ENCODE measurements at regions not wholly inside any gene's neighbourhood (a gene's known extent, or its start where the extent isn't known, plus 50 kb on each side); places are given as distances from the start of the nearest gene placed in this dataset.

DNA sequence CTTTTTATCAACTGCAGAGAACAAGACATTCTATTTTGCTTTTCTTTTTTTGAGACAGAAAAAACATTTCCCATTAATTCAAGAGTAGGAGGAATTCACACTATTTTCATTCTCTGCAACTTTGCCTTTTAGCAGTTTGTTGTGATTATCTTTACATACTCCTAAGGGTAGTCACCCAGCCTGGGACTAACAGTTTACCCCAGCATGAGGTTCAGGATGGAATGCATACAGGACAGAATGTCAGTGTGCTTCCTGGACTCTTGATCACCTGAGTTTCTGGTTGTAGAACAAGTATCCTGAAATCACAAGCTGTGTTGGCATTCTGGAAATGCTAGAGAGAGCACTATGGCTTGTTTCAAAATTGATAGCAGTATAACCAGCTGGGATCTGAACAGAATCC lies 368.1 kb downstream of the KIF4B start:
- POLR2A ChIA-PET: no interaction called here
- DNase-seq (no peak), ATAC-seq (no peak)
- Mint-ChIP-seq H3K36me3 (ENCODE audit: low read depth) (no peaks in the 10 kb centered on the region), H3K4me1 (ENCODE audit: low read depth) (no peaks in the 10 kb centered on the region), H3K4me3 (no peak overlapping the region), H3K9me3 (no peaks in the 10 kb centered on the region), H3K27ac (no peak overlapping the region), H3K27me3 (no peaks in the 10 kb centered on the region)
- intact Hi-C loops (cut with micrococcal nuclease): no loop called here
- no peak for TF ChIP-seq CTCF (IDR thresholded peaks at IDR 0.05)
- CTCF ChIA-PET: no interaction called here

GRCh38 chr5:155389498-155389897 lies 375.9 kb downstream of the KIF4B start:
- POLR2A ChIA-PET: no interaction called here
- Mint-ChIP-seq H3K36me3 (ENCODE audit: low read depth) (no peaks in the 10 kb centered on the region), H3K4me1 (ENCODE audit: low read depth) (no peaks in the 10 kb centered on the region), H3K27ac (no peak overlapping the region), H3K27me3 (no peaks in the 10 kb centered on the region), H3K9me3 (no peaks in the 10 kb centered on the region), H3K4me3 (no peak overlapping the region)
- DNase-seq (no peak), ATAC-seq (no peak)
- intact Hi-C loops (cut with micrococcal nuclease): no loop called here
- CTCF ChIA-PET: no interaction called here
- TF ChIP-seq CTCF (IDR thresholded peaks at IDR 0.05): no peak

DNA sequence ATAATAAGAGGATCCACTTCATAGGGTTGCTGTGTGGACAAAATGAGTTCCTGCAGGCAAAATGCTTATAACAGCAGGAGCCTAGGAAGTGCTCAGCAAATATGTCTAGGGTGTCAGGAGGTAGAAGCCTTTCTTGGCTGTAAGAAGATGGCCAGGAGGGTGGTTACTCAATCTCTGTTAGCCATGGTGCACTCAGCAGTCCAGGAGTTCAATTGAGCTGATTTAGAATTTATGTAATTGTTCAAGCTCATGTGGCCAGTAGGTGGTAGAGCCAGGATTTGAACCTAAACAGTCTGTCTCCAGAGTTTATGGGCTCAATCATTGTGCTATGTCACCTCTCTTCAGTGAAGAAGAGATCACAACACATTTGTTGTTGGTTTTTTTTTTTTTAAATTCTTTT lies 381.2 kb downstream of the KIF4B start:
- ChIA-PET CTCF (no interaction called here), POLR2A (no interaction called here)
- Mint-ChIP-seq H3K4me1 (ENCODE audit: low read depth) (no peaks in the 10 kb centered on the region), H3K27me3 (no peaks in the 10 kb centered on the region), H3K27ac (no peak overlapping the region), H3K9me3 (no peaks in the 10 kb centered on the region), H3K36me3 (ENCODE audit: low read depth) (no peaks in the 10 kb centered on the region), H3K4me3 (no peak overlapping the region)
- no peak for ATAC-seq
- DNase-seq: no peak
- intact Hi-C loops (cut with micrococcal nuclease): no loop called here
- no peak for TF ChIP-seq CTCF (IDR thresholded peaks at IDR 0.05)

GRCh38 chr5:155402927-155403640 lies 389.5 kb downstream of the KIF4B start:
- POLR2A ChIA-PET: no interaction called here
- peaks cover 15% of the 10 kb centered on the region for H3K9me3 Mint-ChIP-seq
- H3K27ac Mint-ChIP-seq: no peak overlapping the region
- intact Hi-C loops (cut with micrococcal nuclease): no loop called here
- ATAC-seq: no peak
- no peak for DNase-seq
- H3K27me3 Mint-ChIP-seq: no peaks in the 10 kb centered on the region
- H3K36me3 Mint-ChIP-seq (ENCODE audit: low read depth): no peaks in the 10 kb centered on the region
- H3K4me3 Mint-ChIP-seq: no peak overlapping the region
- no peaks in the 10 kb centered on the region for H3K4me1 Mint-ChIP-seq (ENCODE audit: low read depth)
- CTCF ChIA-PET: no interaction called here
- no peak for TF ChIP-seq CTCF (IDR thresholded peaks at IDR 0.05)

DNA sequence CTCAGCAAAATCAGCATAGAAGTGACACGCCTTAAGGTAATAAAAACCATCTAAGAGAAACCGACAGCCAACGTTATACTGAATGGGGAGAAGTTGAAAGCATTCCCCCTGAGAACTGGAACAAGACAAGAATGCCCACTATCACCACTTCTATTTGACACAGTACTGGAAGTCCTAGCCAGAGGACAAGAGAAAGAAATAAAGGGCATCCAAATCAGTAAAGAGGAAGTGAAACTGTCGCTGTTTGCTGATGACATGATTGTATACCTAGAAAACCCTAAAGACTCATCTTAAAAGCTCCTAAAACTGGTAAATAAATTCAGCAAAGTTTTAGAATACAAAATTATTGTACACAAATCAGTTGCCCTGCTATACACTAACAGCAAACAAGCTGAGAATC lies 393.3 kb downstream of the KIF4B start:
- no peaks in the 10 kb centered on the region for H3K27me3 Mint-ChIP-seq
- CTCF ChIA-PET: no interaction called here

More for the DNA sequence above, 393.3 kb downstream of the KIF4B start:
- POLR2A ChIA-PET: no interaction called here
- Mint-ChIP-seq H3K27ac (no peak overlapping the region), H3K4me1 (ENCODE audit: low read depth) (no peaks in the 10 kb centered on the region), H3K9me3 (peaks cover 17% of the 10 kb centered on the region), H3K36me3 (ENCODE audit: low read depth) (no peaks in the 10 kb centered on the region), H3K4me3 (no peak overlapping the region)
- DNase-seq: no peak
- no peak for TF ChIP-seq CTCF (IDR thresholded peaks at IDR 0.05)
- intact Hi-C loops (cut with micrococcal nuclease): no loop called here
- no peak for ATAC-seq

All from activated CD8-positive, alpha-beta T cell treated with anti-CD3 and anti-CD28 coated beads for 36 hours (primary cell).